Neural cell (in vitro differentiated cells): ENCODE measurements at regions not wholly inside any gene's neighbourhood (a gene's known extent, or its start where the extent isn't known, plus 50 kb on each side); places are given as distances from the start of the nearest gene placed in this dataset.

Experiments
- H2AFZ ChIP-seq: fragments of 200-600, 300-800 bp; sonication (generic), shearing (Covaris generic); 2 replicates; pipeline ENCODE4 v1.6.0; 2014; ENCODE audit warnings: low read depth, mild to moderate bottlenecking, antibody characterized with exemption, low read length, moderate library complexity
- H3F3A ChIP-seq: fragments of 200-600 bp; shearing (Covaris generic); 2 replicates; pipeline ENCODE4 v1.6.1; 2016; ENCODE audit warnings: mild to moderate bottlenecking, moderate library complexity, mixed read lengths, antibody characterized with exemption, low read length; ENCODE audit not compliant: insufficient read depth, poor library complexity, severe bottlenecking
- H3K27ac ChIP-seq: fragments of 200-600, 300-800 bp; sonication (generic), shearing (Covaris generic); 2 replicates; pipeline ENCODE4 v1.5.1; 2014; ENCODE audit warnings: mild to moderate bottlenecking, low read length, moderate library complexity
- H3K27me3 ChIP-seq: fragments of 300-800, 200-600 bp; sonication (generic), shearing (Covaris generic); 2 replicates; pipeline ENCODE4 v1.6.0; 2014; ENCODE audit warnings: mild to moderate bottlenecking, low read depth, low read length, moderate library complexity; ENCODE audit not compliant: insufficient read depth
- H3K36me3 ChIP-seq: fragments of 300-800, 200-600 bp; sonication (generic), shearing (Covaris generic); 2 replicates; pipeline ENCODE4 v1.5.1; 2014; ENCODE audit warnings: mild to moderate bottlenecking, antibody characterized with exemption, low read length, moderate library complexity; ENCODE audit not compliant: insufficient read depth
- H3K4me2 ChIP-seq: fragments of 300-800, 200-600 bp; sonication (generic), shearing (Covaris generic); 2 replicates; pipeline ENCODE4 v1.6.0; 2014; ENCODE audit warnings: mild to moderate bottlenecking, low read length
- H3K4me3 ChIP-seq: fragments of 300-800, 200-600 bp; sonication (generic), shearing (Covaris generic); 2 replicates; pipeline ENCODE4 v1.5.1; 2014; ENCODE audit warnings: mild to moderate bottlenecking, low read length, moderate library complexity
- H3K79me2 ChIP-seq: fragments of 200-600 bp; shearing (Covaris generic); replicated peaks from 2 replicates; pipeline ENCODE4 v1.6.0; 2014; ENCODE audit warnings: mild to moderate bottlenecking, low read length, moderate library complexity; ENCODE audit not compliant: insufficient read depth
- H3K9ac ChIP-seq: fragments of 300-800, 200-600 bp; sonication (generic), shearing (Covaris generic); 2 replicates; pipeline ENCODE4 v1.6.1; 2016; ENCODE audit warnings: mild to moderate bottlenecking, low read length, mixed read lengths
- H3K9me2 ChIP-seq: fragments of 200-600 bp; shearing (Covaris generic); 2 replicates; pipeline ENCODE4 v1.6.1; 2016; ENCODE audit warnings: mild to moderate bottlenecking, low read length, mixed read lengths; ENCODE audit not compliant: insufficient read depth
- H3K9me3 ChIP-seq: fragments of 200-600, 300-800 bp; sonication (generic), shearing (Covaris generic); 2 replicates; pipeline ENCODE4 v1.6.1; 2016; ENCODE audit warnings: mild to moderate bottlenecking, mixed run types, low read length, moderate library complexity, mixed read lengths
- H4K20me1 ChIP-seq: fragments of 200-600 bp; shearing (Covaris generic); 2 replicates; pipeline ENCODE4 v1.6.1; 2016; ENCODE audit warnings: mild to moderate bottlenecking, mixed run types; ENCODE audit not compliant: insufficient read depth
- CTCF ChIP-seq: fragments of 450-650 bp; IDR thresholded peaks from 2 replicates; pipeline ENCODE4 v1.5.1; 2014; ENCODE audit warnings: antibody characterized with exemption, mild to moderate bottlenecking, moderate library complexity; ENCODE audit not compliant: poor library complexity, severe bottlenecking
- EP300 ChIP-seq: fragments of 450-650 bp; conservative IDR thresholded peaks from 2 replicates; pipeline ENCODE4 v1.6.1; 2014; ENCODE audit warnings: antibody characterized with exemption, mild to moderate bottlenecking, moderate library complexity; ENCODE audit not compliant: poor library complexity, severe bottlenecking
- EZH2 ChIP-seq: fragments of 200-600, 300-800 bp; shearing (Covaris generic), sonication (generic); IDR thresholded peaks from 2 replicates; pipeline ENCODE4 v1.6.1; 2014; ENCODE audit warnings: antibody characterized with exemption, low read length, borderline replicate concordance, mild to moderate bottlenecking; ENCODE audit not compliant: insufficient read depth, poor library complexity, severe bottlenecking
- MXI1 ChIP-seq: fragments of 450-650 bp; conservative IDR thresholded peaks from 2 replicates; pipeline ENCODE4 v1.6.1; 2014; ENCODE audit warnings: antibody characterized with exemption, mild to moderate bottlenecking; ENCODE audit not compliant: poor library complexity, severe bottlenecking
- POLR2AphosphoS5 ChIP-seq: IDR thresholded peaks from 2 replicates; pipeline ENCODE4 v1.6.1; 2012
- RAD21 ChIP-seq: fragments of 450-650 bp; conservative IDR thresholded peaks from 2 replicates; pipeline ENCODE4 v1.6.1; 2014; ENCODE audit warnings: antibody characterized with exemption, mild to moderate bottlenecking, moderate library complexity
- REST ChIP-seq: IDR thresholded peaks from 2 replicates; pipeline ENCODE4 v1.6.1; 2012; ENCODE audit warnings: borderline replicate concordance
- SMC3 ChIP-seq: fragments of 450-650 bp; conservative IDR thresholded peaks from 2 replicates; pipeline ENCODE4 v1.6.1; 2014; ENCODE audit warnings: antibody characterized with exemption, mild to moderate bottlenecking, moderate library complexity; ENCODE audit not compliant: poor library complexity
- TAF1 ChIP-seq: IDR thresholded peaks from 2 replicates; pipeline ENCODE4 v1.6.1; 2012; ENCODE audit warnings: low read depth

GRCh38 chr13:99029576-99029975, 51.7 kb upstream of the DOCK9 start:
- TF ChIP-seq CTCF = no peak
- no peak for TF ChIP-seq RAD21
- TF ChIP-seq EP300 = no peak
- no peak for TF ChIP-seq POLR2AphosphoS5
- no peak for TF ChIP-seq SMC3
- no peak for TF ChIP-seq TAF1
- TF ChIP-seq EZH2 = no peak
- TF ChIP-seq REST = no peak
- TF ChIP-seq MXI1 = no peak

GRCh38 chr13:99030326-99030725, 52.5 kb upstream of the DOCK9 start:
- no peaks in the 10 kb centered on the region for H3K36me3 ChIP-seq
- H3K4me2 ChIP-seq = no peak overlapping the region
- H3F3A ChIP-seq = no peaks in the 10 kb centered on the region
- H4K20me1 ChIP-seq = no peaks in the 10 kb centered on the region
- H3K27me3 ChIP-seq = no peaks in the 10 kb centered on the region
- no peaks in the 10 kb centered on the region for H3K9me3 ChIP-seq
- H3K9me2 ChIP-seq = no peaks in the 10 kb centered on the region
- no peak overlapping the region for H3K27ac ChIP-seq
- no peaks in the 10 kb centered on the region for H3K79me2 ChIP-seq
- TF ChIP-seq POLR2AphosphoS5 (no peak), EZH2 (no peak), REST (no peak), SMC3 (no peak), EP300 (no peak), MXI1 (no peak), TAF1 (no peak), CTCF (no peak), RAD21 (no peak)
- no peak overlapping the region for H3K9ac ChIP-seq
- H2AFZ ChIP-seq = no peak overlapping the region
- no peak overlapping the region for H3K4me3 ChIP-seq

More at GRCh38 chr13:99029576-99029975, 51.7 kb upstream of the DOCK9 start:
- Histone ChIP-seq H3K36me3 (no peaks in the 10 kb centered on the region), H3K9me3 (no peaks in the 10 kb centered on the region), H3K27ac (no peak overlapping the region), H3K9ac (no peak overlapping the region), H3K9me2 (no peaks in the 10 kb centered on the region), H2AFZ (no peak overlapping the region), H3K4me2 (no peak overlapping the region), H3K79me2 (no peaks in the 10 kb centered on the region), H3K27me3 (no peaks in the 10 kb centered on the region), H4K20me1 (no peaks in the 10 kb centered on the region), H3K4me3 (no peak overlapping the region), H3F3A (no peaks in the 10 kb centered on the region)
